GM12878 (cell line): ENCODE measurements at regions not wholly inside any gene's neighbourhood (a gene's known extent, or its start where the extent isn't known, plus 50 kb on each side); places are given as distances from the start of the nearest gene placed in this dataset.

Experiments used
- ATAC-seq: fragments of 200-7000 bp; cut with Tn5 transposase; 3 replicates; pipeline ENCODE4 v1.9.1; 2020; ENCODE audit warnings: mild to moderate bottlenecking, moderate library complexity
- BruUV-seq: library from RNA; stranded (reverse); fragments of 400-500 nt; replicated peaks from 2 replicates; lab custom pipeline; 2021; lab: Mats Ljungman, UMichigan
- CTCF ChIA-PET: fragments of 300-600 bp; sonication (Branson Sonifier 250); formaldehyde crosslinking; extraction: SDS; loops from one replicate; lab custom pipeline; 2021; ENCODE audit warnings: inconsistent platforms; lab: Yijun Ruan, JAX
- POLR2A ChIA-PET: fragments of 350-600 bp; formaldehyde crosslinking; extraction: SDS; loops from one replicate; lab custom pipeline; 2021; ENCODE audit warnings: inconsistent platforms; lab: Charles Lee
- RAD21 ChIA-PET: fragments of 300-600 bp; sonication (Branson Sonifier 250); formaldehyde crosslinking; loops from one replicate; lab custom pipeline; 2023; ENCODE audit warnings: antibody characterized with exemption; ENCODE audit not compliant: unreplicated experiment; lab: Charles Lee
- SMC1A ChIA-PET: fragments of 300-600 bp; sonication (Branson Sonifier 250); formaldehyde crosslinking; loops from one replicate; lab custom pipeline; 2023; ENCODE audit not compliant: unreplicated experiment, uncharacterized antibody; lab: Charles Lee
- DNase-seq: peaks from one replicate; pipeline ENCODE4 v3.0.0-alpha.2; 2011; ENCODE audit warnings: low read depth, low spot score
- FAIRE-seq: peaks from 3 replicates; lab custom pipeline; 2011; peaks lifted over from hg19 to GRCh38; lab: Jason Lieb, UNC
- H2AFZ ChIP-seq: 2 replicates; pipeline ENCODE4 v1.6.0; 2011; ENCODE audit warnings: low read depth, low read length, control low read depth; ENCODE audit not compliant: control insufficient read depth
- H3K27ac ChIP-seq: 2 replicates; pipeline ENCODE4 v1.5.1; 2011; ENCODE audit warnings: control low read depth; ENCODE audit not compliant: control insufficient read depth, insufficient read depth
- H3K27me3 ChIP-seq, 2 experiments: replicated peaks in 1 of 2; 2 replicates each; pipeline versions ENCODE4 v1.6.0 to v1.6.1; 2011; ENCODE audit warnings: low read length in 1 of 2; ENCODE audit not compliant: control insufficient read depth in 2 of 2, insufficient read depth in 2 of 2
- H3K36me3 ChIP-seq, 2 experiments: 2 replicates each; pipeline ENCODE4 v1.5.1; 2011; ENCODE audit warnings: low read length in 1 of 2; ENCODE audit not compliant: control insufficient read depth in 2 of 2, insufficient read depth in 2 of 2
- H3K4me1 ChIP-seq: 2 replicates; pipeline ENCODE4 v1.6.1; 2011; ENCODE audit warnings: mild to moderate bottlenecking, low read length, moderate library complexity, mixed read lengths; ENCODE audit not compliant: control insufficient read depth, insufficient read depth
- H3K4me2 ChIP-seq: 2 replicates; pipeline ENCODE4 v1.6.0; 2011; ENCODE audit warnings: control low read depth; ENCODE audit not compliant: control insufficient read depth, insufficient read depth
- H3K4me3 ChIP-seq: fragments of 200-600 bp; sonication (generic); 2 replicates; pipeline ENCODE4 v1.5.1; 2016
- H3K79me2 ChIP-seq: 2 replicates; pipeline ENCODE4 v1.6.0; 2011; ENCODE audit warnings: low read length; ENCODE audit not compliant: control insufficient read depth, insufficient read depth
- H3K9ac ChIP-seq: 2 replicates; pipeline ENCODE4 v1.8.0; 2011; ENCODE audit warnings: low read length, control low read depth, mixed read lengths; ENCODE audit not compliant: control insufficient read depth, insufficient read depth
- H3K9me3 ChIP-seq: replicated peaks from 3 replicates; pipeline ENCODE4 v1.5.1; 2011; ENCODE audit warnings: mild to moderate bottlenecking, low read length; ENCODE audit not compliant: control insufficient read depth, insufficient read depth
- H4K20me1 ChIP-seq: 2 replicates; pipeline ENCODE4 v1.6.0; 2011; ENCODE audit not compliant: control insufficient read depth, insufficient read depth
- ATF3 ChIP-seq: IDR thresholded peaks from 2 replicates; pipeline ENCODE4 v1.6.1; 2011; ENCODE audit warnings: low read depth, mild to moderate bottlenecking, low read length, moderate library complexity, borderline replicate concordance; ENCODE audit errors: extremely low read depth
- IRF3 ChIP-seq: fragments of 450-650 bp; IDR thresholded peaks from 2 replicates; pipeline ENCODE4 v1.6.1; 2014; ENCODE audit warnings: mild to moderate bottlenecking
- KDM1A ChIP-seq: fragments of 200-600 bp; sonication (generic); IDR thresholded peaks from 2 replicates; pipeline ENCODE4 v1.6.1; 2016; ENCODE audit warnings: borderline replicate concordance
- KLF5 ChIP-seq: fragments of 450-650 bp; IDR thresholded peaks from 2 replicates; pipeline ENCODE4 v1.6.1; 2014; ENCODE audit warnings: mild to moderate bottlenecking; ENCODE audit not compliant: partially characterized antibody
- ZNF384 ChIP-seq: IDR thresholded peaks from 2 replicates; pipeline ENCODE4 v1.6.1; 2012; ENCODE audit warnings: low read depth, mild to moderate bottlenecking, low read length, improper control_type of control experiment, borderline replicate concordance
- WGBS: methylation state at CpG from one replicate; pipeline ENCODE4 v1.1.6; 2016; ENCODE audit warnings: low lambda C conversion rate; ENCODE audit not compliant: insufficient replicate concordance, insufficient coverage; ENCODE audit errors: missing lambda C conversion rate; 5-methylcytosine and 5-hydroxymethylcytosine counted together
- in situ Hi-C: fragments of 300-500 bp; cut with MboI; formaldehyde crosslinking; loops from 9 replicates; pipeline ENCODE4 v1.14.3; 2018; ENCODE audit warnings: mixed read lengths
- intact Hi-C: fragments of 100-400 bp; cut with micrococcal nuclease; formaldehyde crosslinking; loops from one replicate; pipeline ENCODE4 v1.14.2; 2022; ENCODE audit not compliant: unreplicated experiment
- TF ChIP-seq, protein P1 (sequence below): fragments of 450-650 bp; IDR thresholded peaks from 2 replicates; pipeline ENCODE4 v1.6.1; 2017; ENCODE audit warnings: antibody characterized with exemption, mild to moderate bottlenecking, moderate library complexity
- TF ChIP-seq, protein P2 (sequence below): IDR thresholded peaks from 2 replicates; pipeline ENCODE4 v1.6.1; 2012; ENCODE audit warnings: low read depth, low read length, improper control_type of control experiment
- TF ChIP-seq, protein P3 (sequence below): fragments of 450-650 bp; formaldehyde crosslinking; IDR thresholded peaks from 2 replicates; pipeline ENCODE4 v1.5.0; 2022; ENCODE audit warnings: mild to moderate bottlenecking, missing genetic modification characterization

DNA sequence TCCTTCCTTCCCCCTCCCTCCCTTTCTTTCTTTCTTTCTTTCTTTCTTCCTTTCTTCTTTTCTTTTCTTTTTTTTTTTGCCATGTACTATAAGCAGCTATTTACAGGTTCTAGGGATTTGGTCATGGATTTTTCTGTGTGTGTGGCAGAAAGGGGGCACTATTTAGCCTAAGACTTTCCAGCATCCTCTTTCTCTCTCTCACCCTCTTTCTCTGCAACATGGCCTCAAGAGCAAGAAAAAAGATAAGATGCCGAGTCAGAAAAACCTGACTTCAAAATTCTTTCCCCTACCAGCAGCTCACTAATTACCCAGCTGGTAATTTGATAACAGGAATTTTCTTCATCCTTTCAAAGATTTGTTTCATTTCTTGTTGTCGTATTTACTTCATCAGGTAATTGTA, 458.3 kb upstream of the ADAMTS5 start:
- Histone ChIP-seq H3K79me2 (no peaks in the 10 kb centered on the region), H3K4me2 (no peak overlapping the region), H3K27me3 (no peaks in the 10 kb centered on the region), H2AFZ (no peak overlapping the region), H4K20me1 (no peaks in the 10 kb centered on the region), H3K27ac (no peak overlapping the region), H3K9ac (no peak overlapping the region), H3K9me3 (no peaks in the 10 kb centered on the region), H3K4me3 (no peak overlapping the region), H3K36me3 (no peaks in the 10 kb centered on the region), H3K4me1 (no peaks in the 10 kb centered on the region)
- SMC1A ChIA-PET: no interaction called here
- ATAC-seq: no peak
- RAD21 ChIA-PET: no interaction called here
- DNase-seq: no peak
- TF ChIP-seq, protein P1, sequence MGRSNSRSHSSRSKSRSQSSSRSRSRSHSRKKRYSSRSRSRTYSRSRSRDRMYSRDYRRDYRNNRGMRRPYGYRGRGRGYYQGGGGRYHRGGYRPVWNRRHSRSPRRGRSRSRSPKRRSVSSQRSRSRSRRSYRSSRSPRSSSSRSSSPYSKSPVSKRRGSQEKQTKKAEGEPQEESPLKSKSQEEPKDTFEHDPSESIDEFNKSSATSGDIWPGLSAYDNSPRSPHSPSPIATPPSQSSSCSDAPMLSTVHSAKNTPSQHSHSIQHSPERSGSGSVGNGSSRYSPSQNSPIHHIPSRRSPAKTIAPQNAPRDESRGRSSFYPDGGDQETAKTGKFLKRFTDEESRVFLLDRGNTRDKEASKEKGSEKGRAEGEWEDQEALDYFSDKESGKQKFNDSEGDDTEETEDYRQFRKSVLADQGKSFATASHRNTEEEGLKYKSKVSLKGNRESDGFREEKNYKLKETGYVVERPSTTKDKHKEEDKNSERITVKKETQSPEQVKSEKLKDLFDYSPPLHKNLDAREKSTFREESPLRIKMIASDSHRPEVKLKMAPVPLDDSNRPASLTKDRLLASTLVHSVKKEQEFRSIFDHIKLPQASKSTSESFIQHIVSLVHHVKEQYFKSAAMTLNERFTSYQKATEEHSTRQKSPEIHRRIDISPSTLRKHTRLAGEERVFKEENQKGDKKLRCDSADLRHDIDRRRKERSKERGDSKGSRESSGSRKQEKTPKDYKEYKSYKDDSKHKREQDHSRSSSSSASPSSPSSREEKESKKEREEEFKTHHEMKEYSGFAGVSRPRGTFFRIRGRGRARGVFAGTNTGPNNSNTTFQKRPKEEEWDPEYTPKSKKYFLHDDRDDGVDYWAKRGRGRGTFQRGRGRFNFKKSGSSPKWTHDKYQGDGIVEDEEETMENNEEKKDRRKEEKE: no peak
- intact Hi-C loops (no loop called here), in situ Hi-C loops (no loop called here)
- CTCF ChIA-PET: interaction anchor here (0.7 kb wide), 1 partner anchor 43 kb away, joined by 5 read pairs; no protein-coding TSS in a partner anchor
- no peak for FAIRE-seq
- POLR2A ChIA-PET: no interaction called here
- 21% methylated on average over 2 of the region's 2 CpGs for WGBS
- BruUV-seq: no TSS peak

DNA sequence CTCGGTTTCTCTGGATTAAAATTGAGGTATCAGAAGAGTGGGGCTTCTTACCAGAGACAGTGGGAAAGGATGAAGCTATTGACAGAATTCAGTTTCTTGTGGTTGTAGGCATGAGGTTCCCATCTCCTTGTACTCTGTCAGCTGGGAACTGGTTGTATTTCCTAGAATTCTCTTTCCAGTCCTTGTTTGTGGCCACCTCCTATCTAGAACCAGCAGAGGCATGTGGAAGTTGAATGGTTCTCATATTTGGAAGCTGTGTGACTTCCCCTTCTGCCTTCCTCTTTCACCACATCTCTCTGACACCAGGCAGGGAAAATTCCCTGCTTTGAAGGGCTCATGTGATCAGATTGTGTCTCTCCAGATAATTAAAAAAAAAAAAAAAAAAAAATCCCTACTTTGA, 457.7 kb upstream of the ADAMTS5 start:
- Histone ChIP-seq H4K20me1 (no peaks in the 10 kb centered on the region), H3K27ac (no peak overlapping the region), H3K36me3 (no peaks in the 10 kb centered on the region), H3K4me2 (no peak overlapping the region), H3K79me2 (no peaks in the 10 kb centered on the region), H3K4me1 (no peaks in the 10 kb centered on the region), H3K27me3 (no peaks in the 10 kb centered on the region), H3K9me3 (no peaks in the 10 kb centered on the region), H3K9ac (no peak overlapping the region), H3K4me3 (no peak overlapping the region), H2AFZ (no peak overlapping the region)
- BruUV-seq: no TSS peak
- ChIA-PET RAD21 (no interaction called here), CTCF (no interaction called here), POLR2A (no interaction called here), SMC1A (no interaction called here)
- in situ Hi-C loops: no loop called here
- no peak for FAIRE-seq
- no peak for ATAC-seq
- no peak for DNase-seq
- intact Hi-C loops: no loop called here
- WGBS: 0% methylated on average over 1 of the region's 1 CpG
- TF ChIP-seq ATF3: no peak
- TF ChIP-seq, protein P2, sequence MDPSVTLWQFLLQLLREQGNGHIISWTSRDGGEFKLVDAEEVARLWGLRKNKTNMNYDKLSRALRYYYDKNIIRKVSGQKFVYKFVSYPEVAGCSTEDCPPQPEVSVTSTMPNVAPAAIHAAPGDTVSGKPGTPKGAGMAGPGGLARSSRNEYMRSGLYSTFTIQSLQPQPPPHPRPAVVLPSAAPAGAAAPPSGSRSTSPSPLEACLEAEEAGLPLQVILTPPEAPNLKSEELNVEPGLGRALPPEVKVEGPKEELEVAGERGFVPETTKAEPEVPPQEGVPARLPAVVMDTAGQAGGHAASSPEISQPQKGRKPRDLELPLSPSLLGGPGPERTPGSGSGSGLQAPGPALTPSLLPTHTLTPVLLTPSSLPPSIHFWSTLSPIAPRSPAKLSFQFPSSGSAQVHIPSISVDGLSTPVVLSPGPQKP: no peak
- no peak for TF ChIP-seq ZNF384
- TF ChIP-seq, protein P3, sequence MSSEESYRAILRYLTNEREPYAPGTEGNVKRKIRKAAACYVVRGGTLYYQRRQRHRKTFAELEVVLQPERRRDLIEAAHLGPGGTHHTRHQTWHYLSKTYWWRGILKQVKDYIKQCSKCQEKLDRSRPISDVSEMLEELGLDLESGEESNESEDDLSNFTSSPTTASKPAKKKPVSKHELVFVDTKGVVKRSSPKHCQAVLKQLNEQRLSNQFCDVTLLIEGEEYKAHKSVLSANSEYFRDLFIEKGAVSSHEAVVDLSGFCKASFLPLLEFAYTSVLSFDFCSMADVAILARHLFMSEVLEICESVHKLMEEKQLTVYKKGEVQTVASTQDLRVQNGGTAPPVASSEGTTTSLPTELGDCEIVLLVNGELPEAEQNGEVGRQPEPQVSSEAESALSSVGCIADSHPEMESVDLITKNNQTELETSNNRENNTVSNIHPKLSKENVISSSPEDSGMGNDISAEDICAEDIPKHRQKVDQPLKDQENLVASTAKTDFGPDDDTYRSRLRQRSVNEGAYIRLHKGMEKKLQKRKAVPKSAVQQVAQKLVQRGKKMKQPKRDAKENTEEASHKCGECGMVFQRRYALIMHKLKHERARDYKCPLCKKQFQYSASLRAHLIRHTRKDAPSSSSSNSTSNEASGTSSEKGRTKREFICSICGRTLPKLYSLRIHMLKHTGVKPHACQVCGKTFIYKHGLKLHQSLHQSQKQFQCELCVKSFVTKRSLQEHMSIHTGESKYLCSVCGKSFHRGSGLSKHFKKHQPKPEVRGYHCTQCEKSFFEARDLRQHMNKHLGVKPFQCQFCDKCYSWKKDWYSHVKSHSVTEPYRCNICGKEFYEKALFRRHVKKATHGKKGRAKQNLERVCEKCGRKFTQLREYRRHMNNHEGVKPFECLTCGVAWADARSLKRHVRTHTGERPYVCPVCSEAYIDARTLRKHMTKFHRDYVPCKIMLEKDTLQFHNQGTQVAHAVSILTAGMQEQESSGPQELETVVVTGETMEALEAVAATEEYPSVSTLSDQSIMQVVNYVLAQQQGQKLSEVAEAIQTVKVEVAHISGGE: no peak
- TF ChIP-seq KDM1A: no peak
- TF ChIP-seq KLF5: no peak
- no peak for TF ChIP-seq IRF3
